ENCODE measurements at regions not wholly inside any gene's neighbourhood (a gene's known extent, or its start where the extent isn't known, plus 50 kb on each side); places are given as distances from the start of the nearest gene placed in this dataset.

- Histone ChIP-seq H3K4me1 (ENCODE audit: insufficient read depth, low read length) (no peaks in the 10 kb centered on the region), H3K27me3 (ENCODE audit: control insufficient read depth in 1 of 2, insufficient read depth in 2 of 2, low read length in 2 of 2) (no peaks in the 10 kb centered on the region), H3K4me3 (ENCODE audit: low read length) (no peak overlapping the region), H3K36me3 (ENCODE audit: insufficient read depth, low read length) (no peaks in the 10 kb centered on the region), H3K27ac (ENCODE audit: low read depth in 1 of 2, low read length in 2 of 2) (no peak overlapping the region), H3K9me3 (ENCODE audit: control insufficient read depth in 1 of 2, insufficient read depth in 1 of 2, low read length in 2 of 2) (no peaks in the 10 kb centered on the region)
- POLR2A ChIA-PET, result no interaction called here
- ATAC-seq (ENCODE audit: poor library complexity) (no peak), DNase-seq (no peak)
- no peaks in the 10 kb centered on the region for H3K36me3 Mint-ChIP-seq (ENCODE audit: low read depth)
- TF ChIP-seq CTCF (IDR thresholded peaks at IDR 0.05), result no peak
- no peaks in the 10 kb centered on the region for H3K4me1 Mint-ChIP-seq (ENCODE audit: low read depth)
- H3K27me3 Mint-ChIP-seq, result no peaks in the 10 kb centered on the region
- H3K9me3 Mint-ChIP-seq, result no peaks in the 10 kb centered on the region
- intact Hi-C loops (cut with DNase I, micrococcal nuclease), result loop anchor here (5.0 to 10.0 kb wide), 2 partner anchors 1497 to 1750 kb away; no protein-coding TSS in a partner anchor
- no peak overlapping the region for H3K27ac Mint-ChIP-seq
- H3K4me3 Mint-ChIP-seq, result no peak overlapping the region
- CTCF ChIA-PET, result no interaction called here
Observed at GRCh38 chr6:164924674-164925073, 384.7 kb downstream of the C6orf118 start.

DNA sequence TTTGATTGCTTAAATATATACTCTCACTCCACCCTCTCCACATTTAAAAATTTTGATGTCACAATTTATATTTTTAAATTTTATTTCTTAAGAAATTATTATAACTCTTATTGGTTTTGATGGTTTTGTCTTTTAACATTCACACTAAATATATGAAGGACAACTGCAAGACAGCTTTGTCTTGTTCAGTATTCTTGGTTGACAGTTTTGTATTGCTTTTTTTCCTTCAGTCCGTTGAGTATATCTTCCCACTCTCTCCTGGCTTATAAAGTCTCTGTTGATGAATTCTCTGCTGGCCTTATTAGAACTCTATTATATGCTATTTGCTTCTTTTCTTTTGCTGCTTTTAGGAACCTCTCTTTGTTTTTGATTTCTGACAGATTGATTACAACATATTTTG, 392.2 kb downstream of the C6orf118 start:
- H3K9me3 Mint-ChIP-seq, result peaks cover 3% of the 10 kb centered on the region
- ATAC-seq (ENCODE audit: poor library complexity) (no peak), DNase-seq (no peak)
- no peaks in the 10 kb centered on the region for H3K27me3 Mint-ChIP-seq
- no peaks in the 10 kb centered on the region for H3K4me1 ChIP-seq (ENCODE audit: insufficient read depth, low read length)
- no peaks in the 10 kb centered on the region for H3K36me3 Mint-ChIP-seq (ENCODE audit: low read depth)
- no peak overlapping the region for H3K4me3 Mint-ChIP-seq
- no peak overlapping the region for H3K27ac Mint-ChIP-seq
- H3K36me3 ChIP-seq (ENCODE audit: insufficient read depth, low read length), result no peaks in the 10 kb centered on the region
- ChIA-PET POLR2A (no interaction called here), CTCF (no interaction called here)
- H3K4me1 Mint-ChIP-seq (ENCODE audit: low read depth), result no peaks in the 10 kb centered on the region
- H3K4me3 ChIP-seq (ENCODE audit: low read length), result no peak overlapping the region
- H3K27ac ChIP-seq (ENCODE audit: low read depth in 1 of 2, low read length in 2 of 2), result no peak overlapping the region
- TF ChIP-seq CTCF (IDR thresholded peaks at IDR 0.05), result no peak
- intact Hi-C loops (cut with DNase I, micrococcal nuclease), result no loop called here
- peaks cover 0 to 16% of the 10 kb centered on the region in 2 experiments for H3K9me3 ChIP-seq (ENCODE audit: control insufficient read depth in 1 of 2, insufficient read depth in 1 of 2, low read length in 2 of 2)
- no peaks in the 10 kb centered on the region for H3K27me3 ChIP-seq (ENCODE audit: control insufficient read depth in 1 of 2, insufficient read depth in 2 of 2, low read length in 2 of 2)

DNA sequence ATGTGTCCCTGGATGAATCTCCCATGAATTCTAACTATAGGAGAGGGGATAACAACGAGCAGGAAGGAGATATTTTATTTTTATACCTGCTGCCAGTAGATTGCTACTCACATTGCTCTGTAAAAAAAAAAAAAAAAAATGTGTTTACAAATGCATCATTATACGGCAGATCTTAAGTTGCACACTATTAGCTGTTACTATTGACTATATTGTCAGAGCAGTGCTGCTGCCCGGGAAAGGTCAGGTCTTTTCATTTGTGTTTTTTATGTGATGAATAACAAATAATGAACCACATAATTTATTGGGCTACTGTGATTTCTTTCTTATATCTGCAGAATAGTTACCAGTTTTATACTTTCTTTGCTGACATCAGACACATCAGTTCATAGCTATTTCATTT, 393.3 kb downstream of the C6orf118 start:
- Mint-ChIP-seq H3K4me3 (no peak overlapping the region), H3K9me3 (peaks cover 3% of the 10 kb centered on the region), H3K27ac (no peak overlapping the region), H3K27me3 (no peaks in the 10 kb centered on the region), H3K36me3 (ENCODE audit: low read depth) (no peaks in the 10 kb centered on the region), H3K4me1 (ENCODE audit: low read depth) (no peaks in the 10 kb centered on the region)
- Histone ChIP-seq H3K36me3 (ENCODE audit: insufficient read depth, low read length) (no peaks in the 10 kb centered on the region), H3K4me3 (ENCODE audit: low read length) (no peak overlapping the region), H3K4me1 (ENCODE audit: insufficient read depth, low read length) (no peaks in the 10 kb centered on the region), H3K27ac (ENCODE audit: low read depth in 1 of 2, low read length in 2 of 2) (no peak overlapping the region), H3K9me3 (ENCODE audit: control insufficient read depth in 1 of 2, insufficient read depth in 1 of 2, low read length in 2 of 2) (peaks cover 0 to 16% of the 10 kb centered on the region in 2 experiments), H3K27me3 (ENCODE audit: control insufficient read depth in 1 of 2, insufficient read depth in 2 of 2, low read length in 2 of 2) (no peaks in the 10 kb centered on the region)
- ChIA-PET CTCF (no interaction called here), POLR2A (no interaction called here)
- DNase-seq (no peak), ATAC-seq (ENCODE audit: poor library complexity) (no peak)
- TF ChIP-seq CTCF (IDR thresholded peaks at IDR 0.05), result no peak
- intact Hi-C loops (cut with DNase I, micrococcal nuclease), result no loop called here

All from CD4-positive, alpha-beta T cell (primary cell).